ENCODE measurements at regions not wholly inside any gene's neighbourhood (a gene's known extent, or its start where the extent isn't known, plus 50 kb on each side); places are given as distances from the start of the nearest gene placed in this dataset.

- in situ Hi-C loops (cut with HindIII; ENCODE audit: low pct_unique_long_range_greater_than_20kb, low sequenced_read_pairs) (no loop called here), intact Hi-C loops (cut with micrococcal nuclease; ENCODE audit: unreplicated experiment) (loop anchor here (1.0 to 10.0 kb wide), 4 partner anchors 151 to 611 kb away; no protein-coding TSS in a partner anchor)
- Histone ChIP-seq H3K27me3 (ENCODE audit: control insufficient read depth, insufficient read depth, low read length) (peaks cover 26% of the 10 kb centered on the region), H3K9me3 (ENCODE audit: control insufficient read depth, insufficient read depth, low read depth, low read length) (no peaks in the 10 kb centered on the region), H3K36me3 (ENCODE audit: control insufficient read depth, insufficient read depth, low read length) (no peaks in the 10 kb centered on the region), H3K4me3 (ENCODE audit: low read depth in 2 of 2, low read length in 2 of 2) (no peak overlapping the region), H3K4me1 (ENCODE audit: control insufficient read depth, insufficient read depth, low read length) (no peaks in the 10 kb centered on the region), H3K27ac (ENCODE audit: low read length) (no peak overlapping the region)
- BruUV-seq (replicated peaks) = no TSS peak
- CTCF ChIA-PET = no interaction called here
- POLR2A ChIA-PET = no interaction called here
- ATAC-seq (no peak), DNase-seq (ENCODE audit: low read depth, low spot score) (no peak)
- TF ChIP-seq TCF7L2 (IDR thresholded peaks at IDR 0.05; ENCODE audit: low read depth, low read length) (no peak), CTCF (IDR thresholded peaks at IDR 0.05) (no peak), SIN3A (IDR thresholded peaks at IDR 0.05; ENCODE audit: borderline replicate concordance, insufficient read depth, low read depth, low read length) (no peak)
Observed at GRCh38 chr11:131063638-131064037, 147.4 kb upstream of the SNX19 start.

DNA sequence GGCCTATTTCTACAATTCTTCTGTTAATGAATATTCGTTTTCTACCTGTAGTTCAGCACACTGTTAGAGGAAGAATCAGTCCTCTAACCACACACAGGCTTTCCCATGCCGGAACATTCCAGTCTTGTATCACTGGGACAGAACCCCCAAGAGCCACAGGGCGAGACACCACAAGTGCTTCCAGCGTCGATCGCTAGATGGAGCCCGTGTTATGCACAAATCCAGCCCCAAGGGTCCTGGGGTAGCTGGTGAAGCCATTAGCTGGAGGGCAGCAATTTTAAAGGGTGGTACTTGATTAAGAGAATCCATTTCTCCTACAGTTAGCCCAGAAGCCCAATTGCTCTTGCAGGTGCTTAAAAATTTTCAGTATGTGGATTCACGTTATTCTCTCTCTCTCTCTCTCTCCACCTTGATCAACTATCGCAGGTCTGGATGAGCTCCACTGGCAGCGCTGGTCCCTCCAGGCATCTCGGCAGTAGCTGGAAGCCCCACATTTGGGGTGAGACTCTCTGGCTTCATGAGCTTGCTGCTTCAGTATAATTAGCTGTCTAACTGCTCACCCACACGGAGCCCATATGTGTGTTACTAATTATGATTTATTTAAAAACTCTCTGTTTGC is 148.2 kb upstream of the SNX19 start:
- intact Hi-C loops (cut with micrococcal nuclease; ENCODE audit: unreplicated experiment) (loop anchor here (1.0 to 10.0 kb wide), 4 partner anchors 150 to 610 kb away; no protein-coding TSS in a partner anchor), in situ Hi-C loops (cut with HindIII; ENCODE audit: low pct_unique_long_range_greater_than_20kb, low sequenced_read_pairs) (no loop called here)
- Histone ChIP-seq H3K9me3 (ENCODE audit: control insufficient read depth, insufficient read depth, low read depth, low read length) (no peaks in the 10 kb centered on the region), H3K4me1 (ENCODE audit: control insufficient read depth, insufficient read depth, low read length) (no peaks in the 10 kb centered on the region), H3K27ac (ENCODE audit: low read length) (no peak overlapping the region), H3K27me3 (ENCODE audit: control insufficient read depth, insufficient read depth, low read length) (peaks cover 22% of the 10 kb centered on the region), H3K36me3 (ENCODE audit: control insufficient read depth, insufficient read depth, low read length) (no peaks in the 10 kb centered on the region), H3K4me3 (ENCODE audit: low read depth in 2 of 2, low read length in 2 of 2) (no peak overlapping the region)
- peak; percentile 45 for DNase-seq (ENCODE audit: low read depth, low spot score)
- no peak for TF ChIP-seq TCF7L2 (IDR thresholded peaks at IDR 0.05; ENCODE audit: low read depth, low read length)
- peak; percentile 95 for TF ChIP-seq CTCF (IDR thresholded peaks at IDR 0.05)
- BruUV-seq (replicated peaks) = no TSS peak
- CTCF ChIA-PET = interaction anchor here (0.6 to 1.0 kb wide), 4 partner anchors 19 to 625 kb away, joined by 3 to 8 read pairs (median 4); no protein-coding TSS in a partner anchor
- ATAC-seq = peak; percentile 90
- POLR2A ChIA-PET = no interaction called here

DNA sequence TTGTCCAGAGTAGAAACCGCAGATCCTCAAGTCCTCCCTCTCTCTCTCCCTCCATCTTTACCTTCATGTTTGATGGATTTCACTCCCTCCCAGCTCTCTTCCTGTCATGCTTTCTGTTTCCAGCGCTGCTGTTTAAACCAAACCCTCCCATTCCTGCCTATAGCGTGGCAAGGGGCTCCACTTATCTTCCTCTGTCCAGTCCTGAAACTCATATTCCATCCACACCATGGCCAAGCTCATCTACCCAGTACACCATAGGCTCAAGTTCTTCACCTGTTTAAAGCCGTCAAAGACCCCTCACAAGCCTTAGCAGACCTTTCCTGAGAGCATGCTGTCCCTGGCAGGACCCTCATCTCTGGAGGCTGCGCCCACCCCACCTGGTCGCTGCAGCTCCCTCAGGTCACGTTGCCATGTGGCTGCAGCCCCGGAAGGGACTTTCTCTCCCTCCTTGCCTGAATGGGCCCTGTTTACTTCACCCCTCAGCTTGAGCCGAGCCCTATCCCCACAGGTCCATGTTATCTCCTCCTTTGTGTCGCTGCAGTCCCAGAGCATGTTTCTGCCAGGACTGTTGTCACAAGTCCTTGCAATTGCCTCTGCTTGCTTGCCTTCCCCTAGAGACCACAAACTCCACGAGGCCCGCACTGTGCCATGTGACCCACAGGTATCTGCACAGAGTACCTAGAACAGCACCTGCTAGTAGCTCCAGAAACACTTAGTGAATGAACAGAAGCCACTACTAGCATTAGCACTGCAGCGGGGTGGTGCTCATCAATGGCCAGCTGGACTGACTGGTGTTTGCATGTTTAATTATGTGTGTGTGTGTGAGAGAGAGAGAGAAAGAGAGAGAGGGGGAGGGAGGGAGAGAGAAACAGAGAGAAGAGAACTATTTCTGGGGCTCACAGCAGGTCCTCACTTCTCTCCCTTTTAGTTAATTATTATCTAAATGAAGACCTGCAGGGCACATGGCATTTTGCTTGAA is 149.4 kb upstream of the SNX19 start:
- H3K9me3 ChIP-seq (ENCODE audit: control insufficient read depth, insufficient read depth, low read depth, low read length) = no peaks in the 10 kb centered on the region
- no peak for TF ChIP-seq SIN3A (IDR thresholded peaks at IDR 0.05; ENCODE audit: borderline replicate concordance, insufficient read depth, low read depth, low read length)
- TF ChIP-seq, protein P1, sequence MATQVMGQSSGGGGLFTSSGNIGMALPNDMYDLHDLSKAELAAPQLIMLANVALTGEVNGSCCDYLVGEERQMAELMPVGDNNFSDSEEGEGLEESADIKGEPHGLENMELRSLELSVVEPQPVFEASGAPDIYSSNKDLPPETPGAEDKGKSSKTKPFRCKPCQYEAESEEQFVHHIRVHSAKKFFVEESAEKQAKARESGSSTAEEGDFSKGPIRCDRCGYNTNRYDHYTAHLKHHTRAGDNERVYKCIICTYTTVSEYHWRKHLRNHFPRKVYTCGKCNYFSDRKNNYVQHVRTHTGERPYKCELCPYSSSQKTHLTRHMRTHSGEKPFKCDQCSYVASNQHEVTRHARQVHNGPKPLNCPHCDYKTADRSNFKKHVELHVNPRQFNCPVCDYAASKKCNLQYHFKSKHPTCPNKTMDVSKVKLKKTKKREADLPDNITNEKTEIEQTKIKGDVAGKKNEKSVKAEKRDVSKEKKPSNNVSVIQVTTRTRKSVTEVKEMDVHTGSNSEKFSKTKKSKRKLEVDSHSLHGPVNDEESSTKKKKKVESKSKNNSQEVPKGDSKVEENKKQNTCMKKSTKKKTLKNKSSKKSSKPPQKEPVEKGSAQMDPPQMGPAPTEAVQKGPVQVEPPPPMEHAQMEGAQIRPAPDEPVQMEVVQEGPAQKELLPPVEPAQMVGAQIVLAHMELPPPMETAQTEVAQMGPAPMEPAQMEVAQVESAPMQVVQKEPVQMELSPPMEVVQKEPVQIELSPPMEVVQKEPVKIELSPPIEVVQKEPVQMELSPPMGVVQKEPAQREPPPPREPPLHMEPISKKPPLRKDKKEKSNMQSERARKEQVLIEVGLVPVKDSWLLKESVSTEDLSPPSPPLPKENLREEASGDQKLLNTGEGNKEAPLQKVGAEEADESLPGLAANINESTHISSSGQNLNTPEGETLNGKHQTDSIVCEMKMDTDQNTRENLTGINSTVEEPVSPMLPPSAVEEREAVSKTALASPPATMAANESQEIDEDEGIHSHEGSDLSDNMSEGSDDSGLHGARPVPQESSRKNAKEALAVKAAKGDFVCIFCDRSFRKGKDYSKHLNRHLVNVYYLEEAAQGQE (IDR thresholded peaks at IDR 0.05; ENCODE audit: insufficient read depth in 1 of 2, low read depth in 2 of 2, low read length in 1 of 2) = peak in 1 of 2 experiments; percentile 46; a peak in 2 of 4 replicates
- DNase-seq (ENCODE audit: low read depth, low spot score) (no peak), ATAC-seq (no peak)
- in situ Hi-C loops (cut with HindIII; ENCODE audit: low pct_unique_long_range_greater_than_20kb, low sequenced_read_pairs) (no loop called here), intact Hi-C loops (cut with micrococcal nuclease; ENCODE audit: unreplicated experiment) (loop anchor here (10.0 kb wide), 2 partner anchors 149 to 339 kb away; no protein-coding TSS in a partner anchor)
- BruUV-seq (replicated peaks) = no TSS peak
- no peaks in the 10 kb centered on the region for H3K36me3 ChIP-seq (ENCODE audit: control insufficient read depth, insufficient read depth, low read length)
- H3K4me1 ChIP-seq (ENCODE audit: control insufficient read depth, insufficient read depth, low read length) = no peaks in the 10 kb centered on the region
- ChIA-PET POLR2A (no interaction called here), CTCF (no interaction called here)
- no peak overlapping the region for H3K4me3 ChIP-seq (ENCODE audit: low read depth in 2 of 2, low read length in 2 of 2)
- peaks cover 14% of the 10 kb centered on the region for H3K27me3 ChIP-seq (ENCODE audit: control insufficient read depth, insufficient read depth, low read length)
- no peak overlapping the region for H3K27ac ChIP-seq (ENCODE audit: low read length)
